NCI-H146 (cell line): ENCODE measurements at regions not wholly inside any gene's neighbourhood (a gene's known extent, or its start where the extent isn't known, plus 50 kb on each side); places are given as distances from the start of the nearest gene placed in this dataset.
"Not testable (repeated sequence)": the region's sequence is repeated elsewhere in the genome, so short reads cannot be mapped to it uniquely, and the experiment has no call there.

Source experiments
- DNase-seq: peaks from one replicate; lab custom pipeline; 2025; lab: John Stamatoyannopoulos, UW

GRCh38 chr6:138662471-138662870, 111.1 kb upstream of the CCDC28A start:
- DNase-seq: no peak

DNA sequence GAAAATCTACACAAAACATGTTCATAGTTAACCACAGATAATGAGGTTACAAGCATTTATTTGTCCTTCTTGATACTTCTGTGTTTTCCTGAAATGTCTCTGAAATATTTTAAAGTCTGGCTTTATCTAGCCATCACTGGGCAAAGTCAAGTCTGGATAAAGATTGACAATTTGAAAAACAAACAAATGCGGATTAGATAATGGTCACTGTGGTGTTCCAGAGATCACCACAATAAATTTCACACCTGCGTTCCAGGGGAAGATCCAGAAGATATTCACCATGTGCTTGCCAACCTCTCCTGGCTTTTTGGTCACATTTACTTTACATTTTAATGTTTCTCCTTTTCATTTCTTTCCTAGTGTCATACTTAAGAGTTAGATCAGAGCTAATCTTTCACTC, 109.7 kb upstream of the CCDC28A start:
- DNase-seq: no peak

GRCh38 chr6:138664745-138665144, 108.8 kb upstream of the CCDC28A start:
- DNase-seq: no peak

DNA sequence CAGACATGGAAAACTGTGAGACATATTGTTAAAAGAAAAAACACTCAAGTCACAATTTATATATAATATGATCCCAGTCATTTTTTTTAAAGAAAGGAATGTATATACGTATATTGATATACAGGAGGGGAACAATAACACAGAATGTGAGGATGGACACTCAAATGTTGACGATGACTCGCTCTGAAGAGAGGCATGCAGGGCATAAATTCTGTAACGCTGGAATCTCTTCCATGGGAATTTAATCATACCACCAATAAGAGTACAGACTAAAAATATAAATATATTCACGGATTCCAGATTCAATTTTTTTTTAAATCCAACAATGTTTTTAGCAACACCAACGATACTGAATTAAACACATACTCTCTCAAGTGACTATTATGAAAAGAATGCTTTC, 106.9 kb upstream of the CCDC28A start:
- no peak for DNase-seq

DNA sequence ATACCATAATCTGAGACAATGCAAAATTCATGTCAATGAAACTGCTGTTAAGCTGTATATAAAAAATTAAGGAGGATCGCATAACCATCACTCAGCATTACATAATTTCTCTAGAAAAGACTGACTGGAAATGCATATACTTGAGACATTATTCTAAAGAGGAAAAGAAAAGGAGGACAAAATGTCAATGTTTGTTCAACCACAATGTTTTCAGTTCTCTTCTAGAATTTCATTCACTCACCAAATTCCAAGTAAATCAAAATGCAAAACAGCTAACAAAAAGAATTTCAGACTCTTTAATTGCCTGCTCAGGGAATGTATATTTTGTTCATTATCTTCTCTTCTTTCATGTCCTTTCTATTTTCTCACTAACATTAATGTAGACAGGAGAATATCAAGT, 106.2 kb upstream of the CCDC28A start:
- no peak for DNase-seq

- DNase-seq: no peak
Measured at GRCh38 chr6:138671351-138671750, 102.2 kb upstream of the CCDC28A start.

GRCh38 chr6:138673346-138674014, 100.1 kb upstream of the CCDC28A start:
- DNase-seq: no peak

DNA sequence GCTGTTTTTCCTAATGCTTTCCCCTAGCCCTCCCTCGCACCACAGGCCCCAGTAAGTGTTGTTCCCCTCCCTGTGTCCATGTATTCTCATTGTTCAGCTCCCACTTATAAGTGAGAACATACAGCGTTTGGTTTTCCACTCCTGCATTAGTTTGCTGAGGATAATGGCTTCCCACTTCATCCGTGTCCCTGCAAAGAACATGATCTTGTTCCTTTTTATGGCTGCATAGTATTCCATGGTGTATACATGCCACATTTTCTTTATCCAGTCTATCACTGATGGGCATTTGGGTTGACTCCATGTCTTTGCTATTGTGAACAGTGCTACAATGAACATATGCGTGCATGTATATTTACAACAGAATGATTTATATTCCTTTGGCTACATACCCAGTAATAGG, 99.1 kb upstream of the CCDC28A start:
- not testable (repeated sequence) for DNase-seq

GRCh38 chr6:138677538-138677937, 96.0 kb upstream of the CCDC28A start:
- DNase-seq: no peak

DNA sequence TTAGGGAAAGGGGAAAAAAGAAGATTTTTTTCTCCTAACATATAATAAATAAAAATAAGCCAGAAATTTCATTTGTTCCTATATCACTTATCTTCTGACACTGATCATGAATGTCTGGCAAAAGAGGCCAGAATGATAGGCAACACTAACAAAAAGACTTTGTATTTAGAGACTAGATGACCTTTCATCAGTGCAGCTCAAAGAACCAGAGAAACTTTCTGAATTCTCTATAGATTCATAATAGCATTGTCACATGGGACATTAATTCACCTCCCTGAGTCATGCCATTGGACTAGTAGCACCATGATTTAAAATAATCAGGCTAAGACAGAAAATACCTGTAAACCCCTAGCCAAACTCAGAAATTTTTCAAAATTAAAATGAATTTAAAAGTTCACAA, 95.4 kb upstream of the CCDC28A start:
- no peak for DNase-seq

GRCh38 chr6:138680085-138680484, 93.5 kb upstream of the CCDC28A start:
- no peak for DNase-seq

DNA sequence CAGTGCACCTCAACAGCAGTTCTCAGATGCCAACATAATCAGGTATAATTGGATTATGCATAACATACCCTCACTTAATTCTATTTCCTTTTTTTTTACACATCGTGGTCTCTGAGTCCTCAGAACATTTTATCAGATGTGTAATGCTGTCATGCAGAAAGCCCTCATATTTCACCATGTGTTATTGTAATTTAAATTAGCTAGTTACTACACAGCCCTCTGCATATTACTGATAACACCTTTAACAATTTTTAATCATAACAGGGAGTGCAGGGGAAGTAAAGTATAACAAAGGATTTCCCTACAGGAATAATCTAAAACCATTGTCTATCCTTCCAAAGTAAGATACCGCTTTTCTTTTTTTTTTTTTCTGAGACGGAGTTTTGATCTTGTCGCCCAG, 91.9 kb upstream of the CCDC28A start:
- DNase-seq: no peak

DNA sequence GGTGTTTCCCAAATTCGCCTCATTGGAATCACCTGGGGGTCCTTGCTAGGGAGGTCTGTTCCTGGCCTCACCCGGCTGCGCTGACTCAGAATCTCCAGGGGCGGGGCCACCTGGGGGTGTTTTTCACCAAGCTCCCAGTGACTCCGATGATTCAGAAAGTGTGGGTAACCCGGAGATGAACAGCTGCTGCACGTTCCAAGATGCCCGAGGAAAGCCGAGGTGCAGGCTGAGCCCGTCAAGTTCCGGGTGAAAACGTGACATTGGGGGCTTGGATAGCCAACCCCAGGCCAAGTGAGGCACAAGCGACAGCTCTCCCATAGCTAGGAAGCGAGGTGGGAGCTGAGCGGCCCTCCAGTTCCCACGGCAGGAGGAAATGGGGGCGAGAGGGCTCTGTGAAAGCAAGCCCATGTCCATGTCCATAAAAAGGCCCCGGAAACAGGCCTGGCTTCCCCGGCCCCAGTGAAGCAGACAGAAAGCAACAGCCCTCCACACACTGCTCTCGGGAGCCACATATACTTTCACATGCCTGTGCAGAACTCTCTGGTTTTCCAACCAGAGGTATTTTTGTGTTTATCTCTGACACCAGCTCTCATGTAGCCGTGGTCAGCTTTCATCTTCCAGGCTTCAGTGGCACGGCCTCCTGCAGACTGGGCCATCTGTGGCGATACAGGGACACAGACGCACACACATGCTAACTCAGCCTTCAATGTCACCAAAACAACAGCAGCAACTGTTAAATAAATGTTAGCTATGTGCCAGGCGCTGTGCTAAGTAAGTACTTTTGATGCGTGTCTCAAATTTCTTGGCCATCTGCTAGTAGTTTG, 90.7 kb upstream of the CCDC28A start:
- DNase-seq: no peak

DNA sequence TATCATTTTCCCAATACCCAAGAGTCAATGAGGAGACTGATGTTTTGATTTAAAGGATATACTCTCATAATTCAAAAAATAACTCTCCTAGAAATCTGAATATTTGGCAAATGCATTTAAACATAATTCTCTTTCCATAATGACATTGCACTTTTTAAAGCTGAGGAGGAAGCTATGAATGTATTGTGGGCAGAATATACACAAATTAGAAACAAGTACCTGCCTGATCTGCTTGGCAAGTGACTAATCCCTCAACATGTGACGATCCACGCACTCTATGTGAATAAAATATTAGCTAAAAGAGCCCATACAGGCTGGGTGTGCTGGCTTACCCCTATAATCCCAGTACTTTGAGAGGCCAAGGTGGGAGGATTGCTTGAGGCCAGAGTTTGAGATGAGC, 88.3 kb upstream of the CCDC28A start:
- no peak for DNase-seq

DNA sequence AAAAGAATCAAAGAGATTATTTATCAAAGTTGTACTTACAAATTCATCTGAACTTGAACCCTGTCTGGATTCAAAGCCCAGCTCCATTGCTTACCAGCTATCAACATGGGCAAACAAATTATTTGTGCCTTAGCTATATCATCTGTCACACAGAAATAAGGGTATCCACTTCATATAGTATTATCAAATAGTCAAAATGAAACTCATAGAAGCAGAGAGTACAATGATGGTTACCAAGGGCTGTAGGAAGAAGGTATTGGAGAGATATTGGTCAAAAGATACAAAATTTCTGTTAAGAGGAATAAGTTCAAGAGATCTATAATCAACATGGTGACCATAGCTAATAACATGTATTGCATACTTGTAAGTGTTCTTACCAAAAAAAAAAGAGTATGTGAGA, 87.8 kb upstream of the CCDC28A start:
- DNase-seq: no peak

DNA sequence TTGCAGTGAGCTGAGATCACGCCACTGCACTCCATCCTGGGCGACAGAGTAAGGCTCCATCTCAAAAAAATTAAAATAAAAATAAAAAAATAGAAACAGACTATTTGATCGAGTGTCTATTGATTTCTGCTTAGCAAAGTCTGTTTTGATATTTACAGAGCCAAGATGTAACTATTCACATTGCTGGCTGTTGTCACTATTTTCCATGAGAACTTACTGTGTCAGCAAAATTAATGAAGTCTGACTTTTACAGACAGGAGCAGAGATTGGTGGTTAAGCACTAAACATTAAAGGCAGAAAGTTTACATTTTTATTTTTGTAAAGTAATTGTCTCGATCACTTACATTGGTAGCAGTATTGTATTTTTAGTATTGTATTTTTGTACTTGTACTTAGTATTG, 85.0 kb upstream of the CCDC28A start:
- no peak for DNase-seq

DNA sequence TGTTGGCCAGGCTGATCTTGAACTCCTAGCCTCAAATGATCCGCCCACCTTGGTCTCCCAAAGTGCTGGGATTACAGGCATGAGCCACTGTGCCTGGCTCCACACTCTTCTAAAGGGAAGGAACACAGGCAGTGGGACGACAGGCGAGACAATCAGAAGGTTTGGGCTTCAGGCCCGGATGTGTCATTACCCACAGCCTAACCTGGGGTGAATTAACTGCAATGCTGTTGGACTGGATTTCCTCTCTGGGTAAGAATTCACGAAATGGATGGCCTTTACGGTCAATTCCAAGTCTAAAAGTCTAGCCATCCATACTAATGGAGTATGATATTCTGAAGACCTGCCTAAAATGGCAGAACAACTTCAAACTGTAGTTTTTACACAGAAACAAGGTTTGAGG, 83.7 kb upstream of the CCDC28A start:
- DNase-seq: no peak

- DNase-seq: no peak
Measured at GRCh38 chr6:138690975-138691594, 82.5 kb upstream of the CCDC28A start.

DNA sequence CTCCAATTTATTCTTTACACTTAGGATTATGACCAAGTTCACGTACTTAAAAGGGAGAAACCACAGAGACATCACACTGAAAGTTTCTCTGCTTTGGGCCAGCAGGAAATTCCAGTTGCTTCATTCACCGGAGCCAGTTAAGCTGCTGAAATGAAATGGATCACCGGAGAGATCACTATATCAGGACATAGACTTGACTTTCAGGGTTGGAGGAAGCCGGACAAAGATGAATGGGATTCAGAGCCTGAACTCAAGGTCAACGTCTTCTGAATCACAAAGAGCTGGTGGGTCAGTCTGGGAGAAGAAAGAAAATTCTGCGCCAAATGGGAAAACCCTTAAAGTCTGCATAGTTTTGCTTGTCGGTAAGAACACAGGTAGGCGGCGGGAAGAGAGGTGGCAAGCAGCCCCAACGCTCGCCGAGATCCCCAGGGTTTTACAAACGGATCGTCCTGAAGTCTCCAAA, 81.9 kb upstream of the CCDC28A start:
- peak; percentile 51 for DNase-seq

DNA sequence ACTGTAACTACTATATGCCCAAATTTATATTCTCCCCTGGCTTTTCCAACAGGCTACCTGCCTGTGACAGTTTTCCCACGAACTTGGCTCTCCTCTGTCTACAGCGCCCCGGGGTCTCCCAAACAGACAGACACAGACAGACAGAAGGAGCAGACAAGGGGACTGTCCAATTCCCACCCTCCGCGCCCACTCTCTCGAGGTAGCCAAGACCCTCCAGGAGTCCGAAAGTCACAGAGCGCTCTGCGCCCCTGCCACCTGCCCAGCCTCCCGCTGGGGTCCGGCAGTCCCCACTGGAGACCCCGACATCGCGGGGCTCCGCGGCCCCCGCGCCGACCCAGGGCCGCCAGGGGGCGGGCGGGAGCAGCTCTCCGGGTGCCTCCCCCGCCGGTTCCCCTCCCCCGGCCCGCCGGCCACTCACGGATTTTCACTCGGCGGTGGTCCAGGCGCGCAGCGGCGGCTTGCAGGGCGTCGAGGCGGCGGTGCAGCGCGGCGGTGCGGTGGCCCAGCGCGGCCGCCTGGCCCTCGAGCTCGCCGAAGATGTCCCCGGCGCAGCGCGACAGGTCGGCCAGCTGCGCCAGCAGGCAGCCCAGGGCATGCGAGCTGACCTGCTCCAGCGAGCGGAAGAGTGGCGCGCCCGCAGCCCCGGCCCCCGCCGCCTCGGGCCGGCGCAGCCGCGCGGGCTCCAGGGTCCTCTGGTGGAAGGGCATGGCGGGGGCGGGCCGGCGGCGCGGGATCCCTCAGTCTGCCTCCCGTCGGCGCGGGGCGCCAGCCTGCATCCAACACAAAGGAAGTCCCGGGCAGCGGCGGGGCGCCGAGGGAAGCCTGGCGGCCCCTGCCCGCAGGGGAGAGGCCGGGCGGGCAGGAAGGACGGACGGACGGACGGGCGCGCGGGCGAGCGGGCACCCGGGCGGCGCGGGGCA, 81.3 kb upstream of the CCDC28A start:
- peak; percentile 84 for DNase-seq

- peak; percentile 95 for DNase-seq
Measured at GRCh38 chr6:138692978-138693909, 80.3 kb upstream of the CCDC28A start.
